Endothelial cell of hepatic sinusoid (primary cell): ENCODE measurements at regions not wholly inside any gene's neighbourhood (a gene's known extent, or its start where the extent isn't known, plus 50 kb on each side); places are given as distances from the start of the nearest gene placed in this dataset.
"Not testable (repeated sequence)": the region's sequence is repeated elsewhere in the genome, so short reads cannot be mapped to it uniquely, and the experiment has no call there.

Experiments used
- in situ Hi-C: cut with HindIII; loops from 2 replicates; pipeline ENCODE4 v1.10.0; 2017; ENCODE audit warnings: low sequenced_read_pairs

GRCh38 chr17:77555121-77555591 is 403.3 kb upstream of the TNRC6C start:
- in situ Hi-C loops, result no loop called here

- in situ Hi-C loops, result no loop called here
Measured at GRCh38 chr17:77555741-77556291, 402.7 kb upstream of the TNRC6C start.

GRCh38 chr17:77556383-77557061 is 402.0 kb upstream of the TNRC6C start:
- in situ Hi-C loops, result no loop called here

- in situ Hi-C loops, result no loop called here
Measured at GRCh38 chr17:77558846-77559626, 399.5 kb upstream of the TNRC6C start.

GRCh38 chr17:77560381-77560780 is 398.1 kb upstream of the TNRC6C start:
- in situ Hi-C loops, result no loop called here

- in situ Hi-C loops, result no loop called here
Measured at GRCh38 chr17:77560841-77561240, 397.7 kb upstream of the TNRC6C start.

- in situ Hi-C loops, result not testable (repeated sequence)
Measured at GRCh38 chr17:77562361-77562760, 396.1 kb upstream of the TNRC6C start.

GRCh38 chr17:77563439-77564102 is 394.9 kb upstream of the TNRC6C start:
- in situ Hi-C loops, result no loop called here

GRCh38 chr17:77564278-77564920 is 394.1 kb upstream of the TNRC6C start:
- in situ Hi-C loops, result no loop called here

GRCh38 chr17:77565166-77565565 is 393.3 kb upstream of the TNRC6C start:
- in situ Hi-C loops, result no loop called here

- in situ Hi-C loops, result no loop called here
Measured at GRCh38 chr17:77566151-77566550, 392.4 kb upstream of the TNRC6C start.

GRCh38 chr17:77566566-77567138 is 391.9 kb upstream of the TNRC6C start:
- in situ Hi-C loops, result no loop called here

GRCh38 chr17:77568540-77568939 is 390.0 kb upstream of the TNRC6C start:
- in situ Hi-C loops, result no loop called here

- in situ Hi-C loops, result no loop called here
Measured at GRCh38 chr17:77569846-77570564, 388.5 kb upstream of the TNRC6C start.

- in situ Hi-C loops, result no loop called here
Measured at GRCh38 chr17:77570565-77570898, 388.0 kb upstream of the TNRC6C start.

GRCh38 chr17:77571155-77571981 is 387.1 kb upstream of the TNRC6C start:
- in situ Hi-C loops, result no loop called here

GRCh38 chr17:77572065-77572601 is 386.4 kb upstream of the TNRC6C start:
- in situ Hi-C loops, result no loop called here

- in situ Hi-C loops, result no loop called here
Measured at GRCh38 chr17:77572851-77573250, 385.7 kb upstream of the TNRC6C start.

- in situ Hi-C loops, result no loop called here
Measured at GRCh38 chr17:77577491-77577890, 381.0 kb upstream of the TNRC6C start.
